Mammary epithelial cell (primary cell): ENCODE measurements at regions not wholly inside any gene's neighbourhood (a gene's known extent, or its start where the extent isn't known, plus 50 kb on each side); places are given as distances from the start of the nearest gene placed in this dataset.

Source experiments
- EZH2 ChIP-seq: IDR thresholded peaks from 2 replicates; pipeline ENCODE4 v1.6.1; 2012; ENCODE audit warnings: low read length, inconsistent platforms, borderline replicate concordance
- TF ChIP-seq, protein P1 (sequence below), 2 donors: IDR thresholded peaks in 1 of 2; conservative IDR thresholded peaks in 1 of 2; 2 replicates each; pipeline ENCODE4 v1.5.1; 2011 to 2012; ENCODE audit warnings: inconsistent platforms in 2 of 2, low read length in 2 of 2, mild to moderate bottlenecking in 2 of 2, control low read depth in 1 of 2, low read depth in 1 of 2; ENCODE audit not compliant: insufficient read depth in 1 of 2; ENCODE audit errors: extremely low read depth in 1 of 2

DNA sequence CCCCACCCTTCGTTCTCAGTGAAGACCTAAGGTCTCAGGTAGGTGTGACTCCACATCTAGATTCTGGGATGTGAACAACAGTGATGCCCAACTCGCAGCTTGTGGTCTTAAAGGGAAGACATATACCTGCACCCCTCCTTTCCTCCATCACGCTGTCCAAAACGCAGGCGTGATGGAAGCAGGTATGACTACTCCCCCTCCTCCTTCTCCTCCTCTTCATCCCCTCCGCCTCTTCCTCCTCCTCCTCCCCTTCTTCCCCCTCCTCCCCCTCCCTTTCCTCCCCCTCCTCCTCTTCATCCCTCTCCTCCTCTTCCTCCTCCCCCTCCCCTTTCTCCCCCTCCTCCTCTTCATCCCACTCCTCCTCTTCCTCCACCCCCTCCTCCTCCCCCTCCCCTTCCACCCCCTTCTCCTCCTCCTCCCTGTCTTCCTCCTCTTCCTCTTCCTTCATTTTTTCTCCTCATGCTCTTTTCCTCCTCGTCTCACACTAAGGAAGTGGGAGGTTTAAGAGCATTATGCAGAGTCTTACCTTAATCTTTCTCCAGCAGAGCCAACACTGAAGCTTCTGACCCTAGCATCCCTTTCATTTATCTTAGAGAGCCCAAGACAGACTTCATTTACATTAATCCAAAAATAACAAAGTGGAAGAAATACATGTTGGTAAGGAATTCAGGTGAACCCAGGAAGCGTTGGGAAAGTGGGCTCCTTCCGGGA is 352.5 kb downstream of the FOXL1 start:
- TF ChIP-seq, protein P1, sequence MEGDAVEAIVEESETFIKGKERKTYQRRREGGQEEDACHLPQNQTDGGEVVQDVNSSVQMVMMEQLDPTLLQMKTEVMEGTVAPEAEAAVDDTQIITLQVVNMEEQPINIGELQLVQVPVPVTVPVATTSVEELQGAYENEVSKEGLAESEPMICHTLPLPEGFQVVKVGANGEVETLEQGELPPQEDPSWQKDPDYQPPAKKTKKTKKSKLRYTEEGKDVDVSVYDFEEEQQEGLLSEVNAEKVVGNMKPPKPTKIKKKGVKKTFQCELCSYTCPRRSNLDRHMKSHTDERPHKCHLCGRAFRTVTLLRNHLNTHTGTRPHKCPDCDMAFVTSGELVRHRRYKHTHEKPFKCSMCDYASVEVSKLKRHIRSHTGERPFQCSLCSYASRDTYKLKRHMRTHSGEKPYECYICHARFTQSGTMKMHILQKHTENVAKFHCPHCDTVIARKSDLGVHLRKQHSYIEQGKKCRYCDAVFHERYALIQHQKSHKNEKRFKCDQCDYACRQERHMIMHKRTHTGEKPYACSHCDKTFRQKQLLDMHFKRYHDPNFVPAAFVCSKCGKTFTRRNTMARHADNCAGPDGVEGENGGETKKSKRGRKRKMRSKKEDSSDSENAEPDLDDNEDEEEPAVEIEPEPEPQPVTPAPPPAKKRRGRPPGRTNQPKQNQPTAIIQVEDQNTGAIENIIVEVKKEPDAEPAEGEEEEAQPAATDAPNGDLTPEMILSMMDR (conservative IDR thresholded peaks at IDR 0.05 in 1 of 2, IDR thresholded peaks at IDR 0.05 in 1 of 2; ENCODE audit: extremely low read depth in 1 of 2, insufficient read depth in 1 of 2, low read depth in 1 of 2, low read length in 2 of 2), result no peak
- no peak for TF ChIP-seq EZH2
